PC-3 (cell line): ENCODE measurements at regions not wholly inside any gene's neighbourhood (a gene's known extent, or its start where the extent isn't known, plus 50 kb on each side); places are given as distances from the start of the nearest gene placed in this dataset.

Experiments
- EZH2 ChIP-seq: fragments of 300-600 bp; sonication (generic); IDR thresholded peaks from one replicate; pipeline ENCODE4 v1.6.1; 2017; ENCODE audit warnings: antibody characterized with exemption, mild to moderate bottlenecking, low read length; ENCODE audit not compliant: unreplicated experiment
- EZH2phosphoT487 ChIP-seq: fragments of 300-600 bp; sonication (generic); IDR thresholded peaks from 2 replicates; pipeline ENCODE4 v1.6.1; 2018; ENCODE audit warnings: mild to moderate bottlenecking, antibody characterized with exemption, low read length, borderline replicate concordance
- TF ChIP-seq, protein P1 (sequence below): fragments of 300-600 bp; sonication (generic); conservative IDR thresholded peaks from 2 replicates; pipeline ENCODE4 v1.5.1; 2017; ENCODE audit warnings: antibody characterized with exemption, low read depth, mild to moderate bottlenecking, low read length

DNA sequence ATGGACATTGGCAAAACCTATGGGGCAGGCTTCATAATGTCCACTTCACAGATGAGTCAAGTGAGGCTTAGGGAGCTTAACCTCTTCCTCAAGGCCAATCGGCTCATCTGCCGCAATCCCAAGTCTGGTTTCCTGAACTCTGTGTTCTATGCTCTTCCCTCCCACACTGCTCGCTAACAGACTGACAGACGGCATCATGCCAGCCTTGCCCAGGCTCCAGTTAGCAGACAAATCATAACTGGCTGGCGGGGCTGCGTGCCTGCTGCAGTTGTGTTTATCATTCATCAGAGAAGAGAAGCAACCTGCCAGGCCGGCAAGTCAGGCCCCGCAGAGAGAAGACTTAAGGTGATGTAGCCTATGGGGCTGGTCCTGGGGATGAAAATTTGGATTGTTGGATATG lies 216.2 kb upstream of the ASIC2 start:
- no peak for TF ChIP-seq EZH2
- TF ChIP-seq, protein P1, sequence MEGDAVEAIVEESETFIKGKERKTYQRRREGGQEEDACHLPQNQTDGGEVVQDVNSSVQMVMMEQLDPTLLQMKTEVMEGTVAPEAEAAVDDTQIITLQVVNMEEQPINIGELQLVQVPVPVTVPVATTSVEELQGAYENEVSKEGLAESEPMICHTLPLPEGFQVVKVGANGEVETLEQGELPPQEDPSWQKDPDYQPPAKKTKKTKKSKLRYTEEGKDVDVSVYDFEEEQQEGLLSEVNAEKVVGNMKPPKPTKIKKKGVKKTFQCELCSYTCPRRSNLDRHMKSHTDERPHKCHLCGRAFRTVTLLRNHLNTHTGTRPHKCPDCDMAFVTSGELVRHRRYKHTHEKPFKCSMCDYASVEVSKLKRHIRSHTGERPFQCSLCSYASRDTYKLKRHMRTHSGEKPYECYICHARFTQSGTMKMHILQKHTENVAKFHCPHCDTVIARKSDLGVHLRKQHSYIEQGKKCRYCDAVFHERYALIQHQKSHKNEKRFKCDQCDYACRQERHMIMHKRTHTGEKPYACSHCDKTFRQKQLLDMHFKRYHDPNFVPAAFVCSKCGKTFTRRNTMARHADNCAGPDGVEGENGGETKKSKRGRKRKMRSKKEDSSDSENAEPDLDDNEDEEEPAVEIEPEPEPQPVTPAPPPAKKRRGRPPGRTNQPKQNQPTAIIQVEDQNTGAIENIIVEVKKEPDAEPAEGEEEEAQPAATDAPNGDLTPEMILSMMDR: no peak
- no peak for TF ChIP-seq EZH2phosphoT487
